PC-9 (cell line): ENCODE measurements at regions not wholly inside any gene's neighbourhood (a gene's known extent, or its start where the extent isn't known, plus 50 kb on each side); places are given as distances from the start of the nearest gene placed in this dataset.

Experiments used
- BruUV-seq: library from RNA; stranded (reverse); fragments of 400-500 nt; replicated peaks from 2 replicates; lab custom pipeline; 2021; lab: Mats Ljungman, UMichigan
- CTCF ChIA-PET: fragments of 300-600 bp; sonication (Branson Sonifier 250); formaldehyde crosslinking; loops from one replicate; lab custom pipeline; 2022; ENCODE audit warnings: antibody characterized with exemption; lab: Charles Lee
- POLR2A ChIA-PET: fragments of 300-600 bp; sonication (Branson Sonifier 250); formaldehyde crosslinking; loops from one replicate; lab custom pipeline; 2022; ENCODE audit warnings: antibody characterized with exemption; ENCODE audit not compliant: unreplicated experiment; lab: Charles Lee
- DNase-seq, 2 experiments: peaks; one replicate each; pipeline versions ENCODE4 v3.0.0 to v3.0.0-alpha.2; 2015 to 2022; ENCODE audit warnings: mixed read lengths in 1 of 2
- H2AFZ ChIP-seq: fragments of 200-600 bp; sonication (generic); 2 replicates; pipeline ENCODE4 v1.8.1; 2017; ENCODE audit warnings: antibody characterized with exemption
- H3F3A ChIP-seq: fragments of 200-600 bp; sonication (generic); 2 replicates; pipeline ENCODE4 v1.8.1; 2017; ENCODE audit warnings: antibody characterized with exemption, mild to moderate bottlenecking, low read depth; ENCODE audit not compliant: insufficient read depth
- H3K27ac ChIP-seq: fragments of 200-600 bp; sonication (generic); 2 replicates; pipeline ENCODE4 v1.6.1; 2016; ENCODE audit warnings: mixed run types
- H3K27me3 ChIP-seq: fragments of 200-600 bp; sonication (generic); 2 replicates; pipeline ENCODE4 v1.6.1; 2016; ENCODE audit warnings: low read depth, mixed run types; ENCODE audit not compliant: insufficient read depth
- H3K36me3 ChIP-seq: fragments of 200-600 bp; sonication (generic); 2 replicates; pipeline ENCODE4 v1.6.1; 2016; ENCODE audit warnings: low read depth, mixed run types
- H3K4me1 ChIP-seq: fragments of 200-600 bp; sonication (generic); replicated peaks from 2 replicates; pipeline ENCODE4 v1.6.1; 2016; ENCODE audit warnings: mixed run types; ENCODE audit not compliant: insufficient read depth
- H3K4me2 ChIP-seq: fragments of 200-600 bp; sonication (generic); 2 replicates; pipeline ENCODE4 v1.6.1; 2017; ENCODE audit warnings: mixed run types
- H3K4me3 ChIP-seq: fragments of 200-600 bp; sonication (generic); 2 replicates; pipeline ENCODE4 v1.6.1; 2016; ENCODE audit warnings: mixed run types
- H3K79me2 ChIP-seq: fragments of 200-600 bp; sonication (generic); 2 replicates; pipeline ENCODE4 v1.6.1; 2017; ENCODE audit warnings: low read depth, mixed run types
- H3K9me2 ChIP-seq: fragments of 200-600 bp; sonication (generic); 2 replicates; pipeline ENCODE4 v1.8.1; 2017; ENCODE audit warnings: mild to moderate bottlenecking; ENCODE audit not compliant: insufficient read depth
- H3K9me3 ChIP-seq: fragments of 200-600 bp; sonication (generic); 2 replicates; pipeline ENCODE4 v1.8.1; 2016; ENCODE audit warnings: low read depth; ENCODE audit not compliant: insufficient read depth
- H4K20me1 ChIP-seq: fragments of 200-600 bp; sonication (generic); 2 replicates; pipeline ENCODE4 v1.8.1; 2017; ENCODE audit not compliant: insufficient read depth
- CTCF ChIP-seq: fragments of 200-600 bp; sonication (generic); conservative IDR thresholded peaks from 2 replicates; pipeline ENCODE4 v1.6.1; 2017; ENCODE audit warnings: mixed run types, antibody characterized with exemption, mild to moderate bottlenecking, moderate library complexity
- EZH2 ChIP-seq: fragments of 200-600 bp; sonication (generic); IDR thresholded peaks from 2 replicates; pipeline ENCODE4 v1.8.0; 2017; ENCODE audit warnings: antibody characterized with exemption, low read depth
- intact Hi-C: fragments of 100-400 bp; cut with micrococcal nuclease; formaldehyde crosslinking; loops from one replicate; pipeline ENCODE4 v1.10.0; 2022; ENCODE audit not compliant: unreplicated experiment

GRCh38 chr1:191709215-191709614, 449.0 kb upstream of the RGS18 start:
- no peak overlapping the region for H2AFZ ChIP-seq
- intact Hi-C loops: no loop called here
- no peaks in the 10 kb centered on the region for H4K20me1 ChIP-seq
- no peak for DNase-seq
- H3K9me2 ChIP-seq: no peaks in the 10 kb centered on the region
- TF ChIP-seq CTCF (no peak), EZH2 (no peak)
- ChIA-PET POLR2A (no interaction called here), CTCF (no interaction called here)
- H3K36me3 ChIP-seq: no peaks in the 10 kb centered on the region
- H3K27me3 ChIP-seq: no peaks in the 10 kb centered on the region
- no peaks in the 10 kb centered on the region for H3K9me3 ChIP-seq
- no TSS peak for BruUV-seq
- H3K27ac ChIP-seq: no peak overlapping the region
- H3K4me2 ChIP-seq: no peak overlapping the region
- H3K4me3 ChIP-seq: no peak overlapping the region
- H3F3A ChIP-seq: no peaks in the 10 kb centered on the region
- no peaks in the 10 kb centered on the region for H3K79me2 ChIP-seq
- H3K4me1 ChIP-seq: no peaks in the 10 kb centered on the region

GRCh38 chr1:191711961-191712360, 446.3 kb upstream of the RGS18 start:
- no peak overlapping the region for H2AFZ ChIP-seq
- TF ChIP-seq CTCF: no peak
- no peak for TF ChIP-seq EZH2
- H3K4me3 ChIP-seq: no peak overlapping the region
- H3K4me2 ChIP-seq: no peak overlapping the region
- H3K9me3 ChIP-seq: no peaks in the 10 kb centered on the region
- no peaks in the 10 kb centered on the region for H3K36me3 ChIP-seq
- H3K9me2 ChIP-seq: no peaks in the 10 kb centered on the region
- H3K4me1 ChIP-seq: no peaks in the 10 kb centered on the region
- DNase-seq: no peak
- no peaks in the 10 kb centered on the region for H4K20me1 ChIP-seq
- no peaks in the 10 kb centered on the region for H3K79me2 ChIP-seq
- POLR2A ChIA-PET: no interaction called here
- no peaks in the 10 kb centered on the region for H3F3A ChIP-seq
- CTCF ChIA-PET: no interaction called here
- intact Hi-C loops: no loop called here
- BruUV-seq: no TSS peak
- H3K27me3 ChIP-seq: no peaks in the 10 kb centered on the region
- no peak overlapping the region for H3K27ac ChIP-seq

GRCh38 chr1:191714845-191715244, 443.4 kb upstream of the RGS18 start:
- no peaks in the 10 kb centered on the region for H3K36me3 ChIP-seq

More at GRCh38 chr1:191714845-191715244, 443.4 kb upstream of the RGS18 start:
- no peaks in the 10 kb centered on the region for H3K9me3 ChIP-seq
- no peaks in the 10 kb centered on the region for H4K20me1 ChIP-seq
- H3K4me2 ChIP-seq: no peak overlapping the region
- DNase-seq: no peak
- no peaks in the 10 kb centered on the region for H3K4me1 ChIP-seq
- TF ChIP-seq CTCF: no peak
- no peak for TF ChIP-seq EZH2
- intact Hi-C loops: no loop called here
- H3K27me3 ChIP-seq: no peaks in the 10 kb centered on the region
- no TSS peak for BruUV-seq
- CTCF ChIA-PET: no interaction called here
- POLR2A ChIA-PET: no interaction called here
- H3K79me2 ChIP-seq: no peaks in the 10 kb centered on the region
- H3K4me3 ChIP-seq: no peak overlapping the region
- H2AFZ ChIP-seq: no peak overlapping the region
- H3F3A ChIP-seq: no peaks in the 10 kb centered on the region
- no peak overlapping the region for H3K27ac ChIP-seq
- no peaks in the 10 kb centered on the region for H3K9me2 ChIP-seq
